ENCODE measurements at regions not wholly inside any gene's neighbourhood (a gene's known extent, or its start where the extent isn't known, plus 50 kb on each side); places are given as distances from the start of the nearest gene placed in this dataset.

DNA sequence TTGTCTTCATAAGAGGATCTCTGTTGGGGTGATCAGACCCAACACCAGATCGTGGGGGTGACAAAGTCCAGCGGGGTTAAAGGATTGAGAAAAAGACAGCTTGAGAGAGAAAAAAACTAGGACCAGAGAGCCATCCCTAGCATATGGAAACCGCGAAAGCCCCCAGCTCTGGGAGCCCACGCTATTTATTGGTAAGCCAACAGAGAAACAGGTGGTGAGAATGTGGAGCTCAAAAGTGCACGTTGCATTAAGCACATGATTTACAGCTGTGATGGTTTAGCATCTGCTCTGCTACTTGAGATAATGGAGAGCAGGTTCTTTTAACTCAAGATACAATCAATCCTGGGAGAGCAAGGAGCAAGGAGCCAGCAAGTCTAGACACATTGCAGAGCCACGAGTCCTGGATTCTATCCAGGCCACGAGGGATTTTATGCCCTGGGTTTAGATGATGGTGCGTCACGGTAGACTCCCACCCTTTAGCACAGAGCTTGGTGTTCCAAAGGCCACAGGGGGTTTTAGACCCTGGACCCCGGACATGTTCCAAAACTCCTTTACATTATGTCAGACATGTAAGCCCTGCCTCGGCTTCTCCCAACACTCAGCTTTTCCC is 755.2 kb upstream of the SORCS1 start:
- DNase-seq (ENCODE audit: low spot score), result no peak
- no peak for ATAC-seq
- Histone ChIP-seq H3K4me2 (no peak overlapping the region), H2AFZ (no peak overlapping the region), H4K20me1 (replicated peaks; ENCODE audit: insufficient read depth) (no peaks in the 10 kb centered on the region), H3K4me3 (no peak overlapping the region), H3K27ac (ENCODE audit: low read depth) (no peak overlapping the region), H3K27me3 (ENCODE audit: insufficient read depth) (peaks cover 12% of the 10 kb centered on the region; the same call in 1 of the 2 replicates), H3F3A (replicated peaks; ENCODE audit: low read depth) (no peaks in the 10 kb centered on the region), H3K4me1 (ENCODE audit: insufficient read depth) (peaks cover 48% of the 10 kb centered on the region), H3K9me2 (ENCODE audit: insufficient read depth) (no peaks in the 10 kb centered on the region), H3K79me2 (replicated peaks; ENCODE audit: insufficient read depth) (no peaks in the 10 kb centered on the region), H3K36me3 (ENCODE audit: insufficient read depth) (no peaks in the 10 kb centered on the region)
- peaks cover 8% of the 10 kb centered on the region for H3K27me3 Mint-ChIP-seq (ENCODE audit: insufficient read depth, low read depth, poor library complexity)
- H3K27ac Mint-ChIP-seq, result no peak overlapping the region
- TF ChIP-seq EZH2phosphoT487 (IDR thresholded peaks at IDR 0.05; ENCODE audit: unreplicated experiment) (no peak), ZNF114 (CRISPR knock-in tag; IDR thresholded peaks at IDR 0.05) (no peak)
- TF ChIP-seq, protein P1, sequence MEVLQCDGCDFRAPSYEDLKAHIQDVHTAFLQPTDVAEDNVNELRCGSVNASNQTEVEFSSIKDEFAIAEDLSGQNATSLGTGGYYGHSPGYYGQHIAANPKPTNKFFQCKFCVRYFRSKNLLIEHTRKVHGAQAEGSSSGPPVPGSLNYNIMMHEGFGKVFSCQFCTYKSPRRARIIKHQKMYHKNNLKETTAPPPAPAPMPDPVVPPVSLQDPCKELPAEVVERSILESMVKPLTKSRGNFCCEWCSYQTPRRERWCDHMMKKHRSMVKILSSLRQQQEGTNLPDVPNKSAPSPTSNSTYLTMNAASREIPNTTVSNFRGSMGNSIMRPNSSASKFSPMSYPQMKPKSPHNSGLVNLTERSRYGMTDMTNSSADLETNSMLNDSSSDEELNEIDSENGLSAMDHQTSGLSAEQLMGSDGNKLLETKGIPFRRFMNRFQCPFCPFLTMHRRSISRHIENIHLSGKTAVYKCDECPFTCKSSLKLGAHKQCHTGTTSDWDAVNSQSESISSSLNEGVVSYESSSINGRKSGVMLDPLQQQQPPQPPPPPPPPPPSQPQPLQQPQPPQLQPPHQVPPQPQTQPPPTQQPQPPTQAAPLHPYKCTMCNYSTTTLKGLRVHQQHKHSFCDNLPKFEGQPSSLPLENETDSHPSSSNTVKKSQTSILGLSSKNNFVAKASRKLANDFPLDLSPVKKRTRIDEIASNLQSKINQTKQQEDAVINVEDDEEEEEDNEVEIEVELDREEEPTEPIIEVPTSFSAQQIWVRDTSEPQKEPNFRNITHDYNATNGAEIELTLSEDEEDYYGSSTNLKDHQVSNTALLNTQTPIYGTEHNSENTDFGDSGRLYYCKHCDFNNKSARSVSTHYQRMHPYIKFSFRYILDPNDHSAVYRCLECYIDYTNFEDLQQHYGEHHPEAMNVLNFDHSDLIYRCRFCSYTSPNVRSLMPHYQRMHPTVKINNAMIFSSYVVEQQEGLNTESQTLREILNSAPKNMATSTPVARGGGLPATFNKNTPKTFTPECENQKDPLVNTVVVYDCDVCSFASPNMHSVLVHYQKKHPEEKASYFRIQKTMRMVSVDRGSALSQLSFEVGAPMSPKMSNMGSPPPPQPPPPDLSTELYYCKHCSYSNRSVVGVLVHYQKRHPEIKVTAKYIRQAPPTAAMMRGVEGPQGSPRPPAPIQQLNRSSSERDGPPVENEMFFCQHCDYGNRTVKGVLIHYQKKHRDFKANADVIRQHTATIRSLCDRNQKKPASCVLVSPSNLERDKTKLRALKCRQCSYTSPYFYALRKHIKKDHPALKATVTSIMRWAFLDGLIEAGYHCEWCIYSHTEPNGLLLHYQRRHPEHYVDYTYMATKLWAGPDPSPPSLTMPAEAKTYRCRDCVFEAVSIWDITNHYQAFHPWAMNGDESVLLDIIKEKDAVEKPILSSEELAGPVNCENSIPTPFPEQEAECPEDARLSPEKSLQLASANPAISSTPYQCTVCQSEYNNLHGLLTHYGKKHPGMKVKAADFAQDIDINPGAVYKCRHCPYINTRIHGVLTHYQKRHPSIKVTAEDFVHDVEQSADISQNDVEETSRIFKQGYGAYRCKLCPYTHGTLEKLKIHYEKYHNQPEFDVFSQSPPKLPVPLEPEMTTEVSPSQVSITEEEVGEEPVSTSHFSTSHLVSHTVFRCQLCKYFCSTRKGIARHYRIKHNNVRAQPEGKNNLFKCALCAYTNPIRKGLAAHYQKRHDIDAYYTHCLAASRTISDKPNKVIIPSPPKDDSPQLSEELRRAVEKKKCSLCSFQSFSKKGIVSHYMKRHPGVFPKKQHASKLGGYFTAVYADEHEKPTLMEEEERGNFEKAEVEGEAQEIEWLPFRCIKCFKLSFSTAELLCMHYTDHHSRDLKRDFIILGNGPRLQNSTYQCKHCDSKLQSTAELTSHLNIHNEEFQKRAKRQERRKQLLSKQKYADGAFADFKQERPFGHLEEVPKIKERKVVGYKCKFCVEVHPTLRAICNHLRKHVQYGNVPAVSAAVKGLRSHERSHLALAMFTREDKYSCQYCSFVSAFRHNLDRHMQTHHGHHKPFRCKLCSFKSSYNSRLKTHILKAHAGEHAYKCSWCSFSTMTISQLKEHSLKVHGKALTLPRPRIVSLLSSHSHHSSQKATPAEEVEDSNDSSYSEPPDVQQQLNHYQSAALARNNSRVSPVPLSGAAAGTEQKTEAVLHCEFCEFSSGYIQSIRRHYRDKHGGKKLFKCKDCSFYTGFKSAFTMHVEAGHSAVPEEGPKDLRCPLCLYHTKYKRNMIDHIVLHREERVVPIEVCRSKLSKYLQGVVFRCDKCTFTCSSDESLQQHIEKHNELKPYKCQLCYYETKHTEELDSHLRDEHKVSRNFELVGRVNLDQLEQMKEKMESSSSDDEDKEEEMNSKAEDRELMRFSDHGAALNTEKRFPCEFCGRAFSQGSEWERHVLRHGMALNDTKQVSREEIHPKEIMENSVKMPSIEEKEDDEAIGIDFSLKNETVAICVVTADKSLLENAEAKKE (CRISPR knock-in tag; IDR thresholded peaks at IDR 0.05), result no peak
- peaks cover 42% of the 10 kb centered on the region for H3K4me1 Mint-ChIP-seq
- H3K9me3 Mint-ChIP-seq, result peaks cover 5% of the 10 kb centered on the region
- H3K36me3 Mint-ChIP-seq (ENCODE audit: low read depth), result peaks cover 13% of the 10 kb centered on the region; the same call in 1 of the 3 replicates
- H3K4me3 Mint-ChIP-seq, result no peak overlapping the region

DNA sequence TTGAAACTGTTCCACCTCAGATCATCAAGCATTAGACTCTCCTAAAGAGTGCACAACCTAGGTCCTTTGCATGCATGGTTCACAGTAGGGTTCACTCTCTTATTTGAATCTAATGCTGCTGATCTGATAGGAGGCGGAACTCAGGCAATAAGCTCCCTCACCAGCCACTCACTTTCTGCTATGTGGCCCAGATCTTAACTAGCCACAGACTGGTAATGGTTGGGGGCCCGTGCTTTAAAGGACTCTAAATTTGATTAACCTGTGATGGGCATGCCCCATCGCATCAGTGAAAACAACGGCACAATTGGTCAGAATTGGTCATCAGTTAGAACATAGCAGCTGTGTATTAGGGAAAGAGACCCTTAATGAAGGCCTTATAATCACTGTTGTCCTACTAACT is 753.7 kb upstream of the SORCS1 start:
- peaks cover 10% of the 10 kb centered on the region for H3K27me3 Mint-ChIP-seq (ENCODE audit: insufficient read depth, low read depth, poor library complexity)
- TF ChIP-seq POLR2AphosphoS5 (IDR thresholded peaks at IDR 0.05; ENCODE audit: low read depth), result no peak
- TF ChIP-seq, protein P2, sequence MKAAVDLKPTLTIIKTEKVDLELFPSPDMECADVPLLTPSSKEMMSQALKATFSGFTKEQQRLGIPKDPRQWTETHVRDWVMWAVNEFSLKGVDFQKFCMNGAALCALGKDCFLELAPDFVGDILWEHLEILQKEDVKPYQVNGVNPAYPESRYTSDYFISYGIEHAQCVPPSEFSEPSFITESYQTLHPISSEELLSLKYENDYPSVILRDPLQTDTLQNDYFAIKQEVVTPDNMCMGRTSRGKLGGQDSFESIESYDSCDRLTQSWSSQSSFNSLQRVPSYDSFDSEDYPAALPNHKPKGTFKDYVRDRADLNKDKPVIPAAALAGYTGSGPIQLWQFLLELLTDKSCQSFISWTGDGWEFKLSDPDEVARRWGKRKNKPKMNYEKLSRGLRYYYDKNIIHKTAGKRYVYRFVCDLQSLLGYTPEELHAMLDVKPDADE (IDR thresholded peaks at IDR 0.05), result no peak
- TF ChIP-seq JUNB (IDR thresholded peaks at IDR 0.05; ENCODE audit: unreplicated experiment), result no peak
- H3K4me2 ChIP-seq, result no peak overlapping the region
- no peak overlapping the region for H3K27ac ChIP-seq (ENCODE audit: low read depth)
- H3K27me3 ChIP-seq (ENCODE audit: insufficient read depth), result peaks cover 12% of the 10 kb centered on the region; the same call in 1 of the 2 replicates
- peaks cover 13% of the 10 kb centered on the region; the same call in 1 of the 3 replicates for H3K36me3 Mint-ChIP-seq (ENCODE audit: low read depth)
- H3K79me2 ChIP-seq (replicated peaks; ENCODE audit: insufficient read depth), result no peaks in the 10 kb centered on the region
- peaks cover 58% of the 10 kb centered on the region for H3K4me1 ChIP-seq (ENCODE audit: insufficient read depth)
- ATAC-seq (no peak), DNase-seq (ENCODE audit: low spot score) (no peak)
- no peaks in the 10 kb centered on the region for H3K9me2 ChIP-seq (ENCODE audit: insufficient read depth)
- H3K36me3 ChIP-seq (ENCODE audit: insufficient read depth), result no peaks in the 10 kb centered on the region
- peaks cover 5% of the 10 kb centered on the region for H3K9me3 Mint-ChIP-seq
- no peaks in the 10 kb centered on the region for H3F3A ChIP-seq (replicated peaks; ENCODE audit: low read depth)
- no peak overlapping the region for H3K4me3 ChIP-seq
- H3K27ac Mint-ChIP-seq, result no peak overlapping the region
- no peaks in the 10 kb centered on the region for H4K20me1 ChIP-seq (replicated peaks; ENCODE audit: insufficient read depth)
- H2AFZ ChIP-seq, result no peak overlapping the region
- H3K4me3 Mint-ChIP-seq, result no peak overlapping the region
- H3K4me1 Mint-ChIP-seq, result peaks cover 51% of the 10 kb centered on the region

Measured in GM23338 (cell line).